ENCODE measurements at regions not wholly inside any gene's neighbourhood (a gene's known extent, or its start where the extent isn't known, plus 50 kb on each side); places are given as distances from the start of the nearest gene placed in this dataset.
A peak's percentile ranks its signal among the peaks of the same experiment; 100 is the strongest.

DNA sequence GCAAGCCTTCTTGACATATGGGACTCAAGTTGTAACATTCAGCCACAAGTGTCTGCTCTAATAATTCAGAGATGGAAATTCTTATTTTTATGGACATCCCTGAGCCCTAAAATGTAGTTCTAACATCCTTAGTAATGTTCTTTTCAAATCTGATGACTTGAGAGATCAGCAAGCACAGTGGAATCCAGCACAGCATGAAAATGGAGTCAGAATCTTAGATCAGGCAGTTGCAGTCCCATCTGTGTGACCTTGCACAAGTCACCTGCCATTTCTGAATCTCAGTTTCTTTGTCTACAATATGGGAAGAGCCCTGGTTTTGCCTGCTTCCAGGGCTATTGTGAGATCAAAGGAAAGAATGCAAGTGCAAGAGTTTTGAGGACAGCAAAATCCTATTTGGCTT is 183.9 kb upstream of the LPP start:
- CTCF ChIA-PET = interaction anchor here (1.4 kb wide), 1 partner anchor 222 kb away, joined by 3 read pairs; no protein-coding TSS in a partner anchor
- Mint-ChIP-seq H3K9me3 (ENCODE audit: low read depth) (no peaks in the 10 kb centered on the region), H3K4me1 (peaks cover 19% of the 10 kb centered on the region), H3K27ac (no peak overlapping the region), H3K27me3 (no peaks in the 10 kb centered on the region), H3K36me3 (ENCODE audit: low read depth) (no peaks in the 10 kb centered on the region), H3K4me3 (no peak overlapping the region)
- ATAC-seq (no peak), DNase-seq (no peak)
- POLR2A ChIA-PET = no interaction called here
- intact Hi-C loops (cut with DNase I, micrococcal nuclease) = loop anchor here in 1 of 2 experiments (10.0 kb wide), 2 partner anchors 945 to 985 kb away; no protein-coding TSS in a partner anchor

DNA sequence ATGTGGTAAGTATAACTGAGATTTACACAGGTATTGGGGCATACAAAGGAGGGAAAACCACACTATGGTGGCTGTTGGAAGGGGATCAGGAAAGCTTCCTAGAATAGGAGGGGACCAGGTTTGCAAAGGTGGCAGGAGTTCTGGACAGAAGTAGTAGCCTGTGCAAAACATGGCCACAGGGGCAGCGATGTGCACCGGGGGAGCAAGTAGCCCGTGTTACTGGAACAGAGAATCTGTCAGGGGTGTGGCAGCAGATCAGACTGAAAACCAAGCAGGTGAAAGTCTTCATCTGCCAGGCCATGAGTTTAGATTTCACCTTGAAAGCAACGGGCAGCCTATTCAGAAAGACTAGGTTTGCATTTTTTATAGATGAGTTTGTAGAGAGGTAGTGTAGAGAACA is 182.3 kb upstream of the LPP start:
- Mint-ChIP-seq H3K4me3 (no peak overlapping the region), H3K27me3 (no peaks in the 10 kb centered on the region), H3K9me3 (ENCODE audit: low read depth) (peaks cover 2% of the 10 kb centered on the region), H3K36me3 (ENCODE audit: low read depth) (peaks cover 2% of the 10 kb centered on the region), H3K27ac (no peak overlapping the region), H3K4me1 (peaks cover 34% of the 10 kb centered on the region)
- ChIA-PET POLR2A (no interaction called here), CTCF (interaction anchor here (1.4 kb wide), 1 partner anchor 224 kb away, joined by 3 read pairs; no protein-coding TSS in a partner anchor)
- no peak for DNase-seq
- no peak for ATAC-seq
- intact Hi-C loops (cut with DNase I, micrococcal nuclease) = loop anchor here in 1 of 2 experiments (10.0 kb wide), 2 partner anchors 943 to 983 kb away; no protein-coding TSS in a partner anchor

DNA sequence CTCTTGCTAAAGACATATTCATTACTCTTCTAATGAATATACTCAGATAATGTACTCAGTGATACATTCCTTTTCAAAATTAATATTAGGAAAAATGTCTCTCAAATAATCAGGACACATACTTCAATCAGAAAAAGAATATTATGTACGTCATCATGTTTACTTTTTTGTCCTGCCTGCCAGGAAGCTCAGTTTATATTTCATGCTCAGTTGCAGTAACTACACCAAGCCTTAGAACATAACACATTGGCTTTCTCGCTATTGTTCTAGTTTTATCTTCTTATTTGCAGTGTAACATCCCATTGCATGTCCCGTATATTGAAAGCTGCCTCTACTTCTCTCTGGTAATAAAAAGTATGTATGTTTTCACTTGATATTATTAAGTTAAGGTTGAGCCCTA is 181.5 kb upstream of the LPP start:
- peaks cover 4% of the 10 kb centered on the region for H3K9me3 Mint-ChIP-seq (ENCODE audit: low read depth)
- POLR2A ChIA-PET = no interaction called here
- H3K27me3 Mint-ChIP-seq = no peaks in the 10 kb centered on the region
- ATAC-seq (no peak), DNase-seq (no peak)
- H3K4me3 Mint-ChIP-seq = no peak overlapping the region
- peaks cover 38% of the 10 kb centered on the region for H3K4me1 Mint-ChIP-seq
- peaks cover 5% of the 10 kb centered on the region for H3K36me3 Mint-ChIP-seq (ENCODE audit: low read depth)
- intact Hi-C loops (cut with DNase I, micrococcal nuclease) = loop anchor here in 1 of 2 experiments (10.0 kb wide), 2 partner anchors 942 to 982 kb away; no protein-coding TSS in a partner anchor
- H3K27ac Mint-ChIP-seq = no peak overlapping the region
- CTCF ChIA-PET = interaction anchor here (0.7 to 2.0 kb wide), 3 partner anchors 27 to 944 kb away, joined by 3 to 4 read pairs (median 3); no protein-coding TSS in a partner anchor

DNA sequence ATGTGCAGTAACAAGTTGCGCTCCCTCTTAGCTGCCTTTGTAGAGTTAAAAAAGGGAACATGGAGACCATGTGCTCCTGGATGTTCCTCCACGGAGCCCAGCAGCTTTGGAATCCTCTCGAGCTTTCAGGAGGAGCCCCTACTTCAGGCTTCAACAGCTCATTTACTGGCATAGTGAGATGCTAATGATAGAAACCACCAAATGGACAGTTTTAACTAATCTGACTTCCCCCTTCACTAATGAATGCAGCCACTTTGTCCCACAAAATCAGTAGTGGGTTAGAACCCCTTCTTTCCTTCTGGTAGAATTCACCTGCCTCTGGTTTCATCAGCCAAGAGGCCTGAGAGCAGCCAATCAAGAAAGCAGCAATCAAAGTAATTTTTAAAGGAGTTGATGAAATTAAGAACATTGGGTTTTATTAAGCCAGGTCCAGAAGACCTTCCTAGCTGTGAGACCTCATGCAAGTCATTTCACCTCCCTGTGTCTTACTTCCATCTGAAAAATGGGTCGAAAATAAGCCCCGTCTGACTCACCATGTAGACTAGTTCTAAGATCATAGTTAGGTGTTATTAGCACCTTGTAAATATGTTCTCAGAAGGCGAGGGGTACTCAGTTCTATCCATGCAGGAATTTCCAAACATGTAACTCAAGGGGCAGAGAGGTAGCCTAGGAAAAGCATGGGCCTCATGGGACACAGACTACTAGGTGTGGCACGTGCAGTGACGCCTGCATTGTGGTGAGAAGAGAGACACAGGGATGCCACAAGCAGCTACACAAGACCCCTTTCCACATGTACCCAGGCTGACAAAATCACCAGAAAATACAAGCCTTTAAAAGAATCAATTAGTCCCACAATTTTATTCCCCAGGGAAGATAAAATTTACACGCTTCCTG is 179.7 kb upstream of the LPP start:
- Mint-ChIP-seq H3K4me3 (peak overlapping the region; percentile 57), H3K4me1 (peaks cover 51% of the 10 kb centered on the region), H3K9me3 (ENCODE audit: low read depth) (peaks cover 6% of the 10 kb centered on the region), H3K27ac (peak overlapping the region; percentile 90), H3K36me3 (ENCODE audit: low read depth) (peaks cover 7% of the 10 kb centered on the region), H3K27me3 (no peaks in the 10 kb centered on the region)
- intact Hi-C loops (cut with DNase I, micrococcal nuclease) = loop anchor here (2.0 to 10.0 kb wide), 5 partner anchors 39 to 981 kb away; no protein-coding TSS in a partner anchor
- ChIA-PET CTCF (interaction anchor here (0.6 to 2.9 kb wide), 9 partner anchors 9 to 979 kb away, joined by 3 to 23 read pairs (median 4); no protein-coding TSS in a partner anchor), POLR2A (interaction anchor here (1.0 to 2.3 kb wide), 4 partner anchors 39 to 236 kb away, joined by 6 to 15 read pairs (median 8); no protein-coding TSS in a partner anchor)
- DNase-seq (peak; percentile 49), ATAC-seq (peak; percentile 30)

DNA sequence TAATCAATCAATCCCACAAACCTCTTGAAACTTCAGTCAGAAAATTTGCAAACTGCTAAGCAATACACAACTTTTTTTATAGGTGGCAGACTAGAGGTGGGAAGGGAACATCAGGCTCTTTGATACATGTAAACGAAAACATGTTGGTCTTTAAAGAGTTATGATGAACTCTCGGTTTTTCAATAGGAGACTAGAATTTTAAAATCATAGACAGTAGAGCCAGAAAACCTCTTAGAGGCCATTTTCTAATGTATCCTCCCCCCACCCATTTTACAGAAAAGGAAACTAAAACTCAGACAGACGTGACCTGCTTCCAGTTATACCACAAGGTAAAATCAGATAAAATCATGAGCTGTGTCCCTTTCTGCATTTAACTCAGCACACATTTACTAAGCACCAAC is 179.1 kb upstream of the LPP start:
- Mint-ChIP-seq H3K36me3 (ENCODE audit: low read depth) (peaks cover 7% of the 10 kb centered on the region), H3K27me3 (no peaks in the 10 kb centered on the region), H3K4me3 (peak overlapping the region; percentile 57), H3K4me1 (peaks cover 57% of the 10 kb centered on the region), H3K9me3 (ENCODE audit: low read depth) (peaks cover 6% of the 10 kb centered on the region), H3K27ac (peak overlapping the region; percentile 90)
- intact Hi-C loops (cut with DNase I, micrococcal nuclease) = loop anchor here (1.0 to 10.0 kb wide), 16 partner anchors 40 to 980 kb away; partner anchors contain the start of gene LPP (in 2 of the 2)
- DNase-seq = no peak
- ChIA-PET CTCF (interaction anchor here (0.7 to 2.9 kb wide), 7 partner anchors 15 to 978 kb away, joined by 3 to 23 read pairs (median 8); no protein-coding TSS in a partner anchor), POLR2A (interaction anchor here (0.6 to 2.3 kb wide), 10 partner anchors 8 to 237 kb away, joined by 3 to 15 read pairs (median 5); no protein-coding TSS in a partner anchor)
- peak; percentile 61 for ATAC-seq

DNA sequence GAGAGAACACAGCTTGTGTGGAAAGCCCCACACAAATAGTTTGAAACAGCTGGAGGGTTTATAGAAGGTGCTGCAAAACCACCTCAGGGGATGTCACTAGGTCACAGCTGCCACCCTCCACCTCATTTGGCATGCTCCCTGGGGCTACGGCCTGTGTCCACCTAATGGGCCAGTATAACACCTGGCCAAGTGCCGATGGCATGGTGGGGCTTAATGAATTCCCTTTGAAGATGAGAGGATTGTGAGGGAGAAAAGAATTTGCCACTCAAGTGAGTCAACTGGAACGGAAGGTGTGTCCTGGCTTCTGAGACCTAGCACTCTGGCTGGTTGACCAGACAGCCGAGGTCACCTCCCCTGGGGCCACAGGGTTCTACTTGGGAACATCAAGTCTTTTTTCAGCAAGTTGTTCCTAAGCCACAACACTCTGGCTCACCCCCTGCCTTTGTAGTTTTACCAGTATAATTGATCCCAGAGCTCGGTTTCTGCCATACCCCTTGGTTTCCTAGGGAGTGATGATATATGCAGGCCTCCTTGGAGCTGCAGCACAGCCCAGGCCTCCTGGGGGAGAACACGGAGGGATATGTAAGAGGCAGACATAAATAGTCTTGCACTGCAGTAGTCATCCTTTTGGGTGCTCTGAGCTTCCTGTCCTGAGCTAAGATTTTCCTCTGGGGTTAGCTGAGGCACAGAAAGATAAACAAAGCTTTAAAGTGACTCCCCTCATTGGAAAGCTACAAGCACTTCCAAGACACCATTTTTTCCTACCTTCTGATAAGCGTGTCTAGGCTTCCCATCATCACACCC is 178.2 kb upstream of the LPP start:
- Mint-ChIP-seq H3K27ac (peak overlapping the region; percentile 90), H3K9me3 (ENCODE audit: low read depth) (peaks cover 6% of the 10 kb centered on the region), H3K36me3 (ENCODE audit: low read depth) (peaks cover 7% of the 10 kb centered on the region), H3K4me3 (peak overlapping the region; percentile 57), H3K4me1 (peaks cover 66% of the 10 kb centered on the region), H3K27me3 (no peaks in the 10 kb centered on the region)
- ChIA-PET POLR2A (interaction anchor here (0.6 to 2.3 kb wide), 15 partner anchors 7 to 414 kb away, joined by 3 to 15 read pairs (median 4); partner anchors contain the start of gene BCL6), CTCF (interaction anchor here (0.5 to 2.9 kb wide), 12 partner anchors 14 to 977 kb away, joined by 3 to 23 read pairs (median 4); partner anchors contain the start of gene BCL6)
- ATAC-seq (peak; percentile 61), DNase-seq (peak; percentile 42)
- intact Hi-C loops (cut with DNase I, micrococcal nuclease) = loop anchor here (1.0 to 10.0 kb wide), 26 partner anchors 11 to 979 kb away; partner anchors contain the start of genes LPP (in 2 of the 2) and BCL6 (in 1 of the 2)

DNA sequence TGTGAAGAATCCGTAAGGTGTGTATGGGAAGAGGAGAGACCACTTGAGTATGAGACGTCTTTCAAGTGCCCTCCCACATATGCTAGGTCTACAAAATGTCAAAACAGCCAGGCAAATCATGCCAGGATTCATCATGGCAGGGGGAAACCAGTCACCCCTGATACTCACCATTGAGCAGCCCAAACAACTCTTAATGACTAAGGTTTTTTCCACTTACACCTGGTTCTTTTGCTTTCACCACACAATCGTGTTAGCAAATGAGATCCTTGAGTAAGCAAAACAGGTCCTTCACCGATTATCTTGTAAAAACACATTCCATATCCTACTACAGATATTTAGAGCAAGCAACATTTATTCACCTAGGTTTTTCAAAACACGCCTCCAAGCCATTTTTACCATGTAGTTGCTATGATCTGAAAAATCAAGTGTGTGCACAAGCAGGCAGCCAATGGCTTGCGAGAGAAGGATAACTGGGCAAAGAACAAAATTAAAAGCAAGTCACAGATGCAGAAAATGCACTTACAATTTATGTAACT is 177.5 kb upstream of the LPP start:
- ATAC-seq (peak; percentile 74), DNase-seq (peak; percentile 68)
- POLR2A ChIA-PET = interaction anchor here (0.6 to 2.3 kb wide), 10 partner anchors 10 to 414 kb away, joined by 3 to 15 read pairs (median 4); partner anchors contain the start of gene BCL6
- Mint-ChIP-seq H3K4me1 (peaks cover 67% of the 10 kb centered on the region), H3K36me3 (ENCODE audit: low read depth) (peaks cover 7% of the 10 kb centered on the region), H3K27me3 (no peaks in the 10 kb centered on the region), H3K9me3 (ENCODE audit: low read depth) (peaks cover 6% of the 10 kb centered on the region), H3K27ac (peak overlapping the region; percentile 90), H3K4me3 (no peak overlapping the region)
- intact Hi-C loops (cut with DNase I, micrococcal nuclease) = loop anchor here (1.0 to 10.0 kb wide), 20 partner anchors 10 to 978 kb away; partner anchors contain the start of genes BCL6 (in 1 of the 2) and LPP (in 1 of the 2)
- CTCF ChIA-PET = interaction anchor here (0.5 to 2.1 kb wide), 8 partner anchors 50 to 977 kb away, joined by 3 to 23 read pairs (median 4); partner anchors contain the start of gene BCL6

DNA sequence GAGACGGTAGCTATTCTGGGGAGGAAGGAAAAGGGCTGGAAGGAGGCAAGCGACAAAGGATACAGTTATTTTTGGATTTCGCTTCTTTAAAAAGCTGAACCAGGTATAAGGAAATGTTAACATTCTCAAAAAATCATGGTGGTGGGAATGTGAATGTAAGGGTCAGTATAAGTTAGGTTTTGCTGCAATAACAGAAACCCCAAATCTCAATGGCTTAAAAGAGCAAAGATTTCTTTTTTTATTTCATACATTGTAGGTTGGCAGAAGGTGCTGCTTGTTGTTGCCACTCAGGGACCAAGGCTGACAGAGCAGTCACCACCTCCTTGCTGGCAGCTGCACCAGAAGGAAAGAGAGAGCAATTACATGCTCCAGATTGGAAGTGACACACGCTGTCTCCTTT is 176.3 kb upstream of the LPP start:
- DNase-seq (no peak), ATAC-seq (no peak)
- Mint-ChIP-seq H3K27me3 (no peaks in the 10 kb centered on the region), H3K27ac (no peak overlapping the region), H3K4me1 (peaks cover 67% of the 10 kb centered on the region), H3K4me3 (no peak overlapping the region), H3K9me3 (ENCODE audit: low read depth) (peaks cover 6% of the 10 kb centered on the region), H3K36me3 (ENCODE audit: low read depth) (peaks cover 7% of the 10 kb centered on the region)
- intact Hi-C loops (cut with DNase I, micrococcal nuclease) = loop anchor here (2.0 to 10.0 kb wide), 11 partner anchors 175 to 977 kb away; partner anchors contain the start of gene LPP (in 1 of the 2)
- ChIA-PET POLR2A (no interaction called here), CTCF (no interaction called here)

DNA sequence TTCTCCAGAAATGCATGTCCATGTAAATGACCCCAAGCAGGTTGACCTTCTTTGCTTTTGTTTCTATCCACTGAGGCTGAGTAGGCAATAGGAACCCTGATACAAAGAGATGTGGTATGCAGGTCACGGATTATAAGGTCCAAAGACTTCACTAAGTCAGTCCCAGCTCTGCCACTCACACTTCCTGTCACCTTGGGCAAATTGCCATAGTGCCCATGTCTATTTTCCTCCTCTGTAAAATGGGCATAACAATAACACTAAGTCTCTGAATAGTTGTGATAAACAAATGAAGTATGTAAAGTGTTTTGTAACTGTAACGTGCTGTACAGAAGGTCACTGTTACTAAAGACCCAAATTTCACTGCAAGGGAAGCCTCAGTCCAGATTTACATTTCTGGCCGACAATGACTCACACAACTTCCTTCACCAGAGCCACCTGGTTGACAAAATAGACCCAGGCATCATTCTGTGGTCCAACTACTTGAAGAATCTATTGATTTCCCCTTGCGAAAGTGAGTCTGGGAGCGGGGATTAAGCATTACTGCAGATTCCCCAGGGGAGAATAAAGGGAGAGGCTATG is 175.4 kb upstream of the LPP start:
- H3K27ac Mint-ChIP-seq = peak overlapping the region; percentile 20
- ATAC-seq (no peak), DNase-seq (no peak)
- peaks cover 7% of the 10 kb centered on the region for H3K36me3 Mint-ChIP-seq (ENCODE audit: low read depth)
- POLR2A ChIA-PET = no interaction called here
- peaks cover 65% of the 10 kb centered on the region for H3K4me1 Mint-ChIP-seq
- H3K9me3 Mint-ChIP-seq (ENCODE audit: low read depth) = peaks cover 6% of the 10 kb centered on the region
- H3K27me3 Mint-ChIP-seq = no peaks in the 10 kb centered on the region
- CTCF ChIA-PET = no interaction called here
- intact Hi-C loops (cut with DNase I, micrococcal nuclease) = loop anchor here (5.0 to 10.0 kb wide), 9 partner anchors 174 to 976 kb away; partner anchors contain the start of gene LPP (in 1 of the 2)
- no peak overlapping the region for H3K4me3 Mint-ChIP-seq

DNA sequence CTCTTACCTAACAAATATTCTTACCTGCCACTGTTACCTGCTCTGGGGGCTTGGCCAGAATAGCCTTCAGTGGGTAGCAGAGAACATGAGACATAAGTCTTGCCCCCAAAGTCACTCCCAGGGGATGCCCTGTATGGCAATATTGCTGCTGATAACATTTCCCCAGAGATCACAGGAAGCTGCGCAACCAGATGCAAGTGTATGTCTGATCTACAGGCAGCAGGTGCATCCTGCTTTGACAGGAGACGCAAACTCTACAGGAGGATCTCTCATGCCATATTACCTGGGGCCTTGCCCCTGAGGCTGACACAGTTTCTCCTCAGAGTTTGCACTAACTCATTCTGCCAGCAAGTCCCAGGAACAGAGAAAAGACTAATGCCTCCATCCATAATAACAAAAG is 174.4 kb upstream of the LPP start:
- ChIA-PET CTCF (no interaction called here), POLR2A (no interaction called here)
- intact Hi-C loops (cut with DNase I, micrococcal nuclease) = loop anchor here (5.0 to 10.0 kb wide), 9 partner anchors 173 to 975 kb away; partner anchors contain the start of gene LPP (in 1 of the 2)
- H3K27me3 Mint-ChIP-seq = no peaks in the 10 kb centered on the region
- DNase-seq (no peak), ATAC-seq (no peak)
- no peak overlapping the region for H3K4me3 Mint-ChIP-seq
- H3K27ac Mint-ChIP-seq = no peak overlapping the region
- peaks cover 7% of the 10 kb centered on the region for H3K36me3 Mint-ChIP-seq (ENCODE audit: low read depth)
- peaks cover 56% of the 10 kb centered on the region for H3K4me1 Mint-ChIP-seq
- H3K9me3 Mint-ChIP-seq (ENCODE audit: low read depth) = peaks cover 6% of the 10 kb centered on the region
